ENCODE measurements at regions not wholly inside any gene's neighbourhood (a gene's known extent, or its start where the extent isn't known, plus 50 kb on each side); places are given as distances from the start of the nearest gene placed in this dataset.

- TF ChIP-seq CTCF (IDR thresholded peaks at IDR 0.05) = no peak
- TF ChIP-seq EZH2 (IDR thresholded peaks at IDR 0.05; ENCODE audit: borderline replicate concordance, insufficient read depth, low read depth, low read length, poor library complexity, severe bottlenecking) = no peak
These were observed 933.3 kb downstream of the TMTC2 start for GRCh38 chr12:83619973-83620372.

Measured in B cell (primary cell).